Natural killer cell (primary cell): ENCODE measurements at regions not wholly inside any gene's neighbourhood (a gene's known extent, or its start where the extent isn't known, plus 50 kb on each side); places are given as distances from the start of the nearest gene placed in this dataset.

Source experiments
- ATAC-seq, 3 donors: fragments of 150-1000 bp in 2 of 3; fragments of 200-7000 bp in 1 of 3; cut with Tn5 transposase; 1 replicate in 1 of 3; 2 replicates in 2 of 3; pipeline ENCODE4 v1.10.0; 2021; ENCODE audit warnings: mild to moderate bottlenecking in 2 of 3, moderate library complexity in 2 of 3
- DNase-seq, 2 donors: peaks; one replicate each; pipeline versions ENCODE4 v3.0.0 to v3.0.0-alpha.2; 2013 to 2021; ENCODE audit warnings: mixed read lengths in 1 of 2
- H3K27ac ChIP-seq: one replicate; pipeline ENCODE4 v1.5.1; 2013; ENCODE audit warnings: mild to moderate bottlenecking, low read length
- H3K27me3 ChIP-seq: one replicate; pipeline ENCODE4 v1.6.1; 2013; ENCODE audit warnings: low read length; ENCODE audit not compliant: control insufficient read depth, insufficient read depth
- H3K36me3 ChIP-seq: one replicate; pipeline ENCODE4 v1.6.1; 2013; ENCODE audit warnings: low read length; ENCODE audit not compliant: control insufficient read depth, insufficient read depth
- H3K4me1 ChIP-seq: one replicate; pipeline ENCODE4 v1.6.1; 2013; ENCODE audit warnings: low read length; ENCODE audit not compliant: control insufficient read depth, insufficient read depth
- H3K4me3 ChIP-seq: one replicate; pipeline ENCODE4 v1.5.1; 2013; ENCODE audit warnings: low read length
- H3K9me3 ChIP-seq: one replicate; pipeline ENCODE4 v1.6.1; 2013; ENCODE audit warnings: low read length; ENCODE audit not compliant: control insufficient read depth, insufficient read depth
- H3K27ac Mint-ChIP-seq, 2 donors: one replicate each; pipeline ENCODE4 v1.8.0; 2022; ENCODE audit warnings: mild to moderate bottlenecking in 2 of 2, mixed read lengths in 2 of 2, moderate library complexity in 1 of 2
- H3K27me3 Mint-ChIP-seq, 2 donors: one replicate each; pipeline ENCODE4 v1.8.0; 2022; ENCODE audit warnings: low read depth in 2 of 2, mixed read lengths in 2 of 2
- H3K36me3 Mint-ChIP-seq: one replicate; pipeline ENCODE4 v1.8.0; 2022; ENCODE audit warnings: mixed read lengths
- H3K4me1 Mint-ChIP-seq, 2 donors: one replicate each; pipeline ENCODE4 v1.8.0; 2022; ENCODE audit warnings: mixed read lengths in 2 of 2
- H3K4me3 Mint-ChIP-seq: one replicate; pipeline ENCODE4 v1.8.0; 2022; ENCODE audit warnings: mild to moderate bottlenecking, moderate library complexity, mixed read lengths
- H3K9me3 Mint-ChIP-seq, 2 donors: one replicate each; pipeline ENCODE4 v1.8.0; 2022; ENCODE audit warnings: mixed read lengths in 2 of 2
- CTCF ChIP-seq: fragments of 200-600 bp; IDR thresholded peaks from one replicate; pipeline ENCODE4 v1.8.0; 2022; ENCODE audit warnings: antibody characterized with exemption
- WGBS: methylation state at CpG from one replicate; pipeline ENCODE4 v1.1.7; 2013; ENCODE audit warnings: missing lambda C conversion rate; ENCODE audit not compliant: insufficient coverage; 5-methylcytosine and 5-hydroxymethylcytosine counted together
- intact Hi-C: fragments of 100-400 bp; cut with micrococcal nuclease; formaldehyde crosslinking; loops from one replicate; pipeline ENCODE4 v1.14.2; 2022

GRCh38 chr12:60262378-60262777, 666.5 kb downstream of the SLC16A7 start:
- intact Hi-C loops = no loop called here
- DNase-seq = no peak
- Mint-ChIP-seq H3K27ac (no peak overlapping the region), H3K4me1 (no peaks in the 10 kb centered on the region), H3K36me3 (no peaks in the 10 kb centered on the region), H3K9me3 (peaks cover under 1 to 10% of the 10 kb centered on the region in 2 donors), H3K27me3 (no peaks in the 10 kb centered on the region), H3K4me3 (no peak overlapping the region)
- ATAC-seq = no peak
- Histone ChIP-seq H3K4me3 (no peak overlapping the region), H3K27me3 (no peaks in the 10 kb centered on the region), H3K27ac (no peak overlapping the region), H3K36me3 (no peaks in the 10 kb centered on the region), H3K9me3 (no peaks in the 10 kb centered on the region), H3K4me1 (no peaks in the 10 kb centered on the region)
- no CpG with 5 or more reads among the region's 4 CpGs for WGBS
- no peak for TF ChIP-seq CTCF

DNA sequence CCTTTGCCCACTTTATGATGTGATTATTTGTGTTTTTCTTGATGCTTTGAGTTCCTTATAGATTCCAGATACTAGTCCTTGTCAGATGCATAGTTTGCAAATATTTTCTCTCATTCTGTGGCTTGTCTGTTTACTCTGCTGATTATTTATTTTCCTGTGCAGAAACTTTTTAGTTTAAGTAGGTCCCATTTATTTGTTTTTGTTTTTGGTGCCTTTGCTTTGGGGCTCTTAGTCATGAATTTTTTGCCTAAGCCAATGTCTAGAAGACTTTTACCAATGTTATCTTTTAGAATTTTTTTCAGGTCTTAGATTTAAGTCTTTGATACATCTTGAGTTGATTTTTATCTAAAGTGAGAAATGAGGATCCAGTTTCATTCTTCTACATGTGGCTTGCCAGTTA, 667.3 kb downstream of the SLC16A7 start:
- no peak for ATAC-seq
- H3K27ac ChIP-seq = no peak overlapping the region
- intact Hi-C loops = no loop called here
- H3K27ac Mint-ChIP-seq = no peak overlapping the region
- peaks cover 3 to 10% of the 10 kb centered on the region in 2 donors for H3K9me3 Mint-ChIP-seq
- H3K36me3 Mint-ChIP-seq = no peaks in the 10 kb centered on the region
- DNase-seq = no peak
- H3K27me3 Mint-ChIP-seq = no peaks in the 10 kb centered on the region
- H3K4me1 Mint-ChIP-seq = no peaks in the 10 kb centered on the region
- no peak overlapping the region for H3K4me3 Mint-ChIP-seq
- no peaks in the 10 kb centered on the region for H3K27me3 ChIP-seq
- H3K9me3 ChIP-seq = no peaks in the 10 kb centered on the region
- TF ChIP-seq CTCF = no peak
- H3K4me1 ChIP-seq = no peaks in the 10 kb centered on the region
- no peak overlapping the region for H3K4me3 ChIP-seq
- no peaks in the 10 kb centered on the region for H3K36me3 ChIP-seq

DNA sequence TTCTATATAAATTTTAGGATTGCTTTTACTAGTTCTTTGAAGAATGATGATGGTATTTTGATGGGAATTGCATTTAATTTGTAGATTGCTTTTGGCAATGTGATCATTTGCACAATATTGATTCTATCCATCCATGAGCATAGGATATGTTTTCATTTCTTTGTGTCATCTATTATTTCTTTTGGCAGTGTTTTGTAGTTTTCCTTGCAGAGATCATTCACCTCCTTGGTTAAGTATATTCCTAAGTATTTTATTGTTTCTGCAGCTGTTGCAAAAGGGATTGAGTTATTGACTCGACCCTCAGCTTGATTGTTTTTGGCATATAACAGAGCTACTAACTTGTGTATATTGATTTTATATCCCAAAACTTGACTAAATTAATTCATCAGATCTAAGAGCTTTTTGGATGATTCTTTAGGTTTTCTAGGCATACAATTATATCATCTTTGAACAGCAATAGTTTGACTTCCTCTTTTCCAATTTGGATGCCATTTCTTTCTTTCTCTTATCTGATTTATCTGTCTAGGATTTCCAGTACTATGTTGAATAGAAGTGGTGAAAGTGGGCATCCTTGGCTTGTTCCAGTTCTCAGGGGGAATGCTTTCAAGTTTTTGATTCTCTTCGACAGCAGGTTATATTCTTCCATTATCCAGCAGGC, 668.1 kb downstream of the SLC16A7 start:
- Histone ChIP-seq H3K9me3 (no peaks in the 10 kb centered on the region), H3K4me1 (no peaks in the 10 kb centered on the region), H3K4me3 (no peak overlapping the region), H3K36me3 (no peaks in the 10 kb centered on the region), H3K27ac (no peak overlapping the region), H3K27me3 (no peaks in the 10 kb centered on the region)
- H3K9me3 Mint-ChIP-seq = peaks cover 3 to 7% of the 10 kb centered on the region in 2 donors
- no peaks in the 10 kb centered on the region for H3K36me3 Mint-ChIP-seq
- ATAC-seq (no peak), DNase-seq (no peak)
- TF ChIP-seq CTCF = no peak
- no peaks in the 10 kb centered on the region for H3K27me3 Mint-ChIP-seq
- no peak overlapping the region for H3K4me3 Mint-ChIP-seq
- H3K27ac Mint-ChIP-seq = no peak overlapping the region
- intact Hi-C loops = no loop called here
- 83% methylated on average over 1 of the region's 2 CpGs for WGBS
- H3K4me1 Mint-ChIP-seq = no peaks in the 10 kb centered on the region

GRCh38 chr12:60265741-60266140, 669.9 kb downstream of the SLC16A7 start:
- intact Hi-C loops = no loop called here
- Mint-ChIP-seq H3K27me3 (no peaks in the 10 kb centered on the region), H3K4me1 (no peaks in the 10 kb centered on the region), H3K27ac (no peak overlapping the region), H3K4me3 (no peak overlapping the region), H3K9me3 (peaks cover 3 to 10% of the 10 kb centered on the region in 2 donors), H3K36me3 (no peaks in the 10 kb centered on the region)
- Histone ChIP-seq H3K9me3 (no peaks in the 10 kb centered on the region), H3K4me3 (no peak overlapping the region), H3K36me3 (no peaks in the 10 kb centered on the region), H3K4me1 (no peaks in the 10 kb centered on the region), H3K27me3 (no peaks in the 10 kb centered on the region), H3K27ac (no peak overlapping the region)
- WGBS = 100% methylated on average over 1 of the region's 1 CpG
- TF ChIP-seq CTCF = no peak
- ATAC-seq (no peak), DNase-seq (no peak)
